GM21360 (cell line): ENCODE measurements at regions not wholly inside any gene's neighbourhood (a gene's known extent, or its start where the extent isn't known, plus 50 kb on each side); places are given as distances from the start of the nearest gene placed in this dataset.
A peak's percentile ranks its signal among the peaks of the same experiment; 100 is the strongest.
"Not testable (repeated sequence)": the region's sequence is repeated elsewhere in the genome, so short reads cannot be mapped to it uniquely, and the experiment has no call there.

Source experiments
- ATAC-seq: cut with Tn5 transposase; IDR thresholded peaks from one replicate; pipeline ENCODE4 v1.9.1; 2021; ENCODE audit warnings: mild to moderate bottlenecking, moderate library complexity; ENCODE audit not compliant: unreplicated experiment

DNA sequence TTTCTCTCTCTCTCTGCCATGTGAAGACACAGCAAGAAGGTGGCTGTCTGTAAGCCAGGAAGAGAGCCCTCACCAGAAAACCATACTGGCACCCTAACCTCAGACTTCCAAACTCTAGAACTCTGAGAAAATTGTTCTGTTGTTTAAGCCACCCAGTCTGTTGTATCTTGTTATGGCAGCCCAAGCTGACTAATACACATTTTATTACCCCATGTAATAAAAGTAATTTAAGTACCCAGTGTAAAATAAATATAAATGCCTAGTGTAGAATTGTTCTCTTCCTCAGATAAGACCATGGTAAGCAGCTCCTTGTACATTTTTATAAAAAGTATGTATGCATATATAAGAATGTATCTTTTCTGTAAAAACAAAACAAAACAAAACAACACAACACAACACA is 119.7 kb downstream of the DTL start:
- no peak for ATAC-seq

DNA sequence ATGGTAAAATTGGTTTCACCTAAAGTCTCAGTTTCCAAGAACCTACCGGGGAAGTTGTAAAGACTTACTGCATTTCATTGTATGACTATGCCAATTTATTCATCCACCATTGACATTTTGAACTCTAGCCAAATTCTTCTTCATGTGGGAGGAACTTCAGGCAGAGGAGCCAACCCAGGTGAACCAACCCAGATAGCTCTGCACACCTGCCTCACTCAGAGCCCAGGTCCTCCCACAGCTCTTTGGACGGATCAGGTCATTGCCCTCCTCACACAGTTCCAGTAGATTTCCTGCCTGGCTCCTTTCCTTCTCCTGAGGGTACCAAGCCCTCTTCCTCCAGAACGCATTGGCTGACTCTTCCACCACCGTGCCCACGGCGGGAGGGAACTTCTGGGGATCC is 121.7 kb downstream of the DTL start:
- no peak for ATAC-seq

DNA sequence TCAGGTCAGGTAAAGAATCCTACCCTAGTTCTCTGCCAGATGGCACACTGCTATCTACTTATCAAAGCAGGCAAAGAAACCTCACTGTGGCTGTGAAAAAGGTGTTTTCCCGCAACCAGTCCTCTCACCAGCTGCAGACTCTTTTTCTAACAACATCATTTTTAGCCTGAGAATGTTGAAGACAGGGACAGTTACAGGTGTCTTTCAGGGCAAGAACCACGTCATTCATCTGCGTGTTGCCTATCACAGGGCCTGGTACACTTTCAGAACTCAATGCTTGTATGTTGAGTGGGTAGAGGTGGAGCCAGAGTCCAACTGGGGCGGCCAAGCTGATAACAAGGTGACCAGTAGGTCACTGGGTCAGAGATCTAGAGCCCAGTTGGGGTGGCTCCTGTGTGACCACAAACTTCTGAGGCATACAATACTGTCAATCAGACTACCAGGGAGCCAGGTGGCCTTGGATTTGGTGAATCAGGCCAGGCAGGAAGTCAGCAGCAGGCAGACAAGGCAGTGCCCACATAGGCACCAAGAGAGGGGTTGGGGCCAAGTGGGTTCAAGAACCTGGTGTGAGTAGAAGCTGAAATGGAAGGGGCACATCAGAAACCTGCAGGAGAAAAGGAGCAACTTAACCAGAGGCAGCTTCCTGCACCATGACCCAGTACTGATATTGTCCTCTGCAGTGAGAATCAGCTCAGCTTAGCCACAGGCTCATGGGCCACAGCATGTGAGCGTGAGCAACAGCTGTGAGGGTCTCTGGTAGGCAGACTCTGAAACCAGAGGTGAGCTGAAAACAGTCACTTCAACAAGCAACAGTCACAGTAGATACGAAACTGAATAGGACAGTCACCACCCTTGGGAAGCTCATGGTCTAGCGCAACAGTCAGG is 123.6 kb downstream of the DTL start:
- ATAC-seq = no peak

DNA sequence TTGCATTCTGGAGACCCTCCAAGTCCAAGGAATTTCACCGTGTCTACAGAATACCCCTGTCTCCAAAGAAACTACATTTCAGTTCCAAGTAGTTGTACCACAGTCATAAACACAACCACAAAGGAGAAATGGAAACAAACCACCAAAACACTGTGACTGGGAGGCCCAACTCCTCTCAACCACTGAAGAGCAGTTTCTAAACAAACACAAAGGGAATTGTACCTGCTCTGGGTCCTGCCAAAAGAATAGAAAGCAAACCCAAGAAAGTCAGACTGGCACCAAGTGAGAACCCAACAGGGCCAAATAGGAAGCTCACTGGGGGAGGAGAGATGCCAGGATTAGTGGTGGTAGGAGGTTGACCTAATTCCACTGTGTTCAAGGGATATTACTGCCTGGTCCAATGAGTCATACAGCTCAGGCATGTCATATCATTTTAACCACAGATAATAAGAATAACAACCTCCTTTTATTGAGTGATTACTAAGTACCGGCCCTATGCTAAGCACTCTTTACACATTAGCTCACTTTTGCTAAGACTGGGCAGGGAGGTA is 123.9 kb upstream of the PPP2R5A start:
- ATAC-seq = no peak

GRCh38 chr1:212162635-212163034 is 122.6 kb upstream of the PPP2R5A start:
- peak; percentile 48 for ATAC-seq

DNA sequence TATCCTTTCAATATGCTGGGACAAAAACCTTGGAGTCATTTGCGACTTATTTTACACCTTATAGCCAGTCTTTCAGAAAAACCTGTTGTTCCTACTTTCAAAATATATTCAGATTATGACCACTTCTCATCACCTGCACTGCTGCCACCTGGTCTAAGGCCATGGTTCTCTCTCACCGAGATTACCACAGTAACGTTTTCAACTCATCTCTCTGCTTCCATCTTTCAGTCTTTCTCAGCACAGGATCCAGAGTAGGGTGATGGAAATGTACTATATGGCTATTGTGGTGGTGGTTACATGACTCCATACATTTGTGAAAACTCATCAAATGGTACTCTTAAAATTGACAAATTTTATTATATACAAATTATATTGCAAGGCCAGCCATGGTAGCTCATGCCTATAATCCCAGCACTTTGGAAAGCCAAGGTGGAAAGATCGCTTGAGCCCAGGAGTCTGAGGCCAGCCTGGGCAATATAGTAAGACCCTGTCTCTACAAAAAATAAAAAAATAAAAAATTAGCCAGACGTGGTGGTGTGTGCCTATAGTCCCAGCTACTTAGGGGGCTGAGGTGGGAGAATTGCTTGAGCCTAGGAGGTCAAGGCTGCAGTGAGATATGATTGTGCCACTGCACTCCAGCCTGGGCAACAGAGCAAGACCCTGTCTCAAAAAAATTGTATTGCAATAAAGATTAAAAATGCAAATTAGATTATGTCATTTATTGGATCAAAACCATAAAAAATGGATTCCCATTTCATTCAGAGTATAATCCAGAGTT is 120.9 kb upstream of the PPP2R5A start:
- no peak for ATAC-seq

- no peak for ATAC-seq
Observed at GRCh38 chr1:212166244-212166643, 119.0 kb upstream of the PPP2R5A start.

- ATAC-seq = no peak
Observed at GRCh38 chr1:212166644-212167043, 118.6 kb upstream of the PPP2R5A start.

DNA sequence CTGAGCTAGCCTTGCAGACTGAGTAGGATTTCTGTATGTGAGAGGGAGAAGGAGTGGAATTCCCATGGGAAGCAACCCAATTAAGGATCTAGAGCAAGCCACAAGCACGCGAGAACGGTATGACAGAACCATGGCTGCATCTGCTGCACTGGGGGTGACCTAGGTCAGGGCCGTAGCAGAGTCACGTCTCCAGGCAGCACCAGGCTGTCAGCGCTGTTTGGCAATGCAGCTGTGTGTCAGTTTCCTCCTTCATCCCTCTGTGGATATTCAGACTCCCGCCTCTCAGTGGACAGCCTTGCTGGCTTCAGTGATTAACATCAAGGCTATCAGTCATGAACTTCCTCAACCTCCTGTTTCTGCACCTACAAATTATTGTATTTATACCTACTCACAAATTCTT is 118.1 kb upstream of the PPP2R5A start:
- no peak for ATAC-seq

DNA sequence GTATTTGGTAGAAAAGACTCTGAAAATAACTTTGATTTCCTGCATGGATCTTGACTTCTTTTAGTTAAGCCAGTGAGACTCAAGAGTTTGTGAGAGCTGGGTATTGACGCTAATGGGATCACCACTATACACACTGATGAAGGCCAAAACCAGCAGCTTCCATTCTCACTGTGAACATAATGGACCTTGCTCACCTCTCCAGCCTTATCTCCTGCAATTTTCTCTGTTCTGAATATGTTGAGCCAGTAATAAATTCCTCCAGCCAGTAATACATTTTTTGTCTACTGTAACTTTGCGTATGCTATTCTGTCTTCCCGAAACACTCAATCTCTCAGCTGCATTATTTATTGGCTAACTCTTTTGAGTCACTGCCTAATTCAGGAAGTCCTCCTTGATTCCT is 111.6 kb upstream of the PPP2R5A start:
- no peak for ATAC-seq

- not testable (repeated sequence) for ATAC-seq
Observed at GRCh38 chr1:212174295-212174694, 110.9 kb upstream of the PPP2R5A start.

GRCh38 chr1:212177542-212177941 is 107.7 kb upstream of the PPP2R5A start:
- ATAC-seq = no peak

DNA sequence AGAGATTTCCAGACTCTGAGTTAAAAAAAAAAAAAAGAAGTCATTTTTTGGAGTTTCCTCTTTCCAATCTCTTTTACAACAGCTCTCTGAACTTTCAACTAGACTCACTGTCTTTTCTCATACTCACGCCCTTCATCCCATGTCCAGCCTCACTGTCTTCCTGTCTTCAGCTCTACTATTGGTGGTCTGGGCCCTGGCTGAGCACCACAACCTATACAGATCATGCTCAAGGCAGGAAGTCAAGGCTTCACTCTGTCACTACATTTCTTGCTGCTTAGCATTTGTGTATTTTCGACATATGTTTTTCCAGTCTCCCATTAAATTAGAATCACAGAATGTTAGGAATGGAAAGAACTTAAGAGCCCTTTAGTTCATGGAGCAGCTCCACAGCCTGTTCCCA is 106.4 kb upstream of the PPP2R5A start:
- ATAC-seq = no peak

DNA sequence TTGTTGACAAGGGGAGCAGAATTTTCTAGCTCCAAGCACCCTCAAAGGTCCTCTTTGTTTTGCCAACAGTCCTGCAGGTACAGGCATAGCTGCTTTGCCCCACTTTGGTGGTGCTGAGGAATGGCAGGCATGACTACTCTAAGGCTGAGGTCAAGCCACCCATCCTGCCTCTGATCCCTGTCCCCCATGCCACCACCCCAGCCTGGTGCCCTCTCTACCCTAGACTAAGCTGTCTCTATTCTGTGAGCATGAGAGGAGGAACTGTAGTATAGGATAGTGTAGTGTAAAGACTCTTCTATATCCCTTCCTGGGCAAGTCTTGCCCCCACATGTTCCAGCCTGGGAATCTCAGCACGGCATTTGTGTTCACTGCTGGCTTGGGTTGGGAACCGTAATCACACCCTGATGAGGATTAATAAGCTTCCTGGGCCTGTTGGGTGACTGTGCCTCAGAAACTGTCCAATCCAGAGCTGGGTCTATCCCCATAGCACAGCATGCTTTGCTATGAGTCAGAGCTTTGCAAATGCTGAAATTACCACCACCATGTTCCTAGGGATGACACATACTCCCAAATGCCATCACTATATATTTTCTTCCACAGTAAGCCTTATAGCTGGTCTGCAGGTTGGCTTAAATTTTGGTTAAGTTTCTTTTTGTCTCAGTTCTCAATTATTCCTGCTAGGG is 105.7 kb upstream of the PPP2R5A start:
- no peak for ATAC-seq

GRCh38 chr1:212181015-212181882 is 104.0 kb upstream of the PPP2R5A start:
- ATAC-seq = no peak

- ATAC-seq = no peak
Observed at GRCh38 chr1:212182171-212182570, 103.0 kb upstream of the PPP2R5A start.

- ATAC-seq = no peak
Observed at GRCh38 chr1:212182579-212182978, 102.6 kb upstream of the PPP2R5A start.

DNA sequence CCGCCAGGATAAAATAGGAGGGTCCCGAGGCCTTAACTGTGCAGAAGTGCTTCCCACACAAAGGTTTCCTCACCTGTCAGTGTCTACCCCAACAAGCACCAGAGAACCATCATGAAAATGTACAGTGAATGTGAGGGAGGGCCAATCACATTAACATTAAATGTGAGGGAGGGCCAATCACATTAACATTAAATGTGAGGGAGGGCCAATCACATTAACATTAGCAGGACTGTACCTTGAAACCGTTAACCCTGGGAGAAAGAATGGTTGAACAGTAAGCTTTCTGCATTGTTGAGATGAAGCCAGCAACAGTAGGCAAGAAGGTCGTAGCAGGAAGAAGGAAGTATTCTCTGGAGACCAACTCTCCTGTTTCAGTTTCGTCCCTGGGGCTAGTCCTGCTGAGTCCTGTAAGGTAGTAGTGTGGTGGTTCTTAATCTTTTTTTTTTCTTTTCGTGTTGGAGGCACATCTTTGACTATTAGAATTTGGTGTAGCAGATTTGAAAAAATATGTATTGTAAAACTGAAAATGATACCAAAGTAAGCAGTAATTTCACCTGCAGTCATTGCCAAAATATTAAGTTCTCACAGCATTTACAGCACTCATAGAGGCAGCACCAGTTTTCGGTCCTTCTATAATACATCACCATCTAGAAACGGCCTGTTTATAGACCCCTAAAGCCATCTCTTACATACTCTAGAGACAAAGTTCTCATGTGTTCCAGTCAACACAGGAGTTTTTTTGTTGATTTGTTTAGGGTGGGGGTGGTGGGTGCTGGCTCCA is 98.6 kb upstream of the PPP2R5A start:
- peak; percentile 97 for ATAC-seq

GRCh38 chr1:212188599-212189351 is 96.4 kb upstream of the PPP2R5A start:
- no peak for ATAC-seq
